ENCODE measurements at regions not wholly inside any gene's neighbourhood (a gene's known extent, or its start where the extent isn't known, plus 50 kb on each side); places are given as distances from the start of the nearest gene placed in this dataset.

DNA sequence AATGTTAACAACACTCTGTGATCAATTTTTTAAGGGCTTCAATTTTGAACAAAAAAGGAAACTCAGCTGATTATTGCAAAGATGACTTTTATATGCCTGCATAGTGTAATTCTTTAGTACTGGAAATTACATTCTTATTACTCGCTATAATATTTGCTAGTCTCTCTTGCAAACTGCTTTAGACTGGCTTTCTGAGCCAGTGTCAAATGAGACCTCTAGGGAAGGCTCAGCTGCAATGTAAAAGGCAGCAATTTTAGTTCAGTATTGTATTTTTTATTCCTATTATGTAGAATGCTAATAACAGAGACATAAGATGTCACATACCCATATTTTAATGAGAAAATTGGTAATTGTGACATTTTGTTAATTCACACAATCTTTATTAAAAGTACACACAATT, 338.1 kb upstream of the LYPLAL1 start:
- no peak for DNase-seq

- DNase-seq = no peak
Observed at GRCh38 chr1:218836264-218836663, 337.4 kb upstream of the LYPLAL1 start.

- DNase-seq = no peak
Observed at GRCh38 chr1:218837051-218837450, 336.6 kb upstream of the LYPLAL1 start.

DNA sequence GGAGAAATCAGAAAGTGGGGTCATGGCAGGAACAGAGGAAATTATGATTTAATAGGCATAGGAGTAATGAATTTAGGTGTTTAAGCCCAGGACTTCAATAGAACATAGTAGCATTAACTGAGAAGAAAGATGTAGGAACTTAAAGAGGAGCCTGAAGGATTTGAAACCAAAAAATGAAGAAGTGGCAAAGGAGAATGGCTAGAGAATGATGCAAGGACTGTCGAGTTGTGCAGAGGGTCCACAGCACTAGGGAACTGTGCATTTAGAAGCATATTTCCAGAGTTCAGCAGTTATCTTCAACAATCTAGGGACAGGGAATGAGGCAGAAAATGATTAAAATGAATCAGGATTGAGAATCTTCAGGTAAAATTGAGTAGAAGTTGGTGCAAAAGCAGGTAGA, 328.1 kb upstream of the LYPLAL1 start:
- DNase-seq = no peak

DNA sequence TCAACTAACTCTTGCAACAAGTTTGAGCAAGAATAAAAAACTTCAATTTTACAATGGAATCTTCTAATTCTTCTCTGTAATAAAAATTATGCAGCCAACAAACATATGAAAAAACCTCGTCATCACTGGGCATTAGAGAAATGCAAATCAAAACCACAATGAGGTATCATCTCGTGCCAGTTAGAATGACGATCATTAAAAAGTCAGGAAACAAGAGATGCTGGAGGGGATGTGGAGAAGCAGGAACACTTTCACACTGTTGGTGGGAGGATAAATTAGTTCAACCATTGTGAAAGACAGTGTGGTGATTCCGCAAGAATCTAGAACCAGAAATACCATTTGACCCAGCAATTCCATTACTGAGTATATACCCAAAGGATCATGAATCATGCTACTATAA, 327.5 kb upstream of the LYPLAL1 start:
- DNase-seq = no peak

DNA sequence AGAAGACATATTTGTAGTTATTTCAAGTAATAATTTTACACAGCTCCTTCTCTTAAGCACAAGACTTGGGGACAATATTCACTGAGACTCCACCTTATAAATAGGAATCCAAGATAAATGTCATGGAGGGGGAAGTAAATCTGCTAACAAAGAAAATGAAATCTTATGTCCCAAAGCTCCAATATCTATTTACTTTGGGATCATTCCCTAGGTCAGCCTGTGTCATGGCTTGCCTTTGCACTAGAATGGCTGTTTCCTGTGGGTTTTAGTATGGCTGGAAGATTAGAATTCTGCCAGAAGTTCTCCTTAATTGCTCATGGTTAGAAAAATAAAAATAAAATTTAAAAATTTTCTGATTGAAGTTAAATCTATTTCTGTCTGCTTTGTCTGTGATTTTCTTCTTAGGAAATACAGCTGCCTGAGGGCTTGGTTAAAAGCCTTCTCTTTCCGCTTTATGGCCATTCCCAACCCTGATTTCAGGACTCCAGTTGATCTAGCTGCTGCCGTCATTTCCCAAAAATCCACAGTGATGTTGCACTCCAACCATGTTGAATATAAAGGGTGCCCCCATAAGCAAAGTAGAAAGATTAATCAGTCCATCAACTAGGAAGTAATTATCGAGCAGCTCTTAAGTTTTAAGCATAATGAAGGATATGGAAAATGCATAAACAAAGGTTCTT, 326.4 kb upstream of the LYPLAL1 start:
- no peak for DNase-seq

DNA sequence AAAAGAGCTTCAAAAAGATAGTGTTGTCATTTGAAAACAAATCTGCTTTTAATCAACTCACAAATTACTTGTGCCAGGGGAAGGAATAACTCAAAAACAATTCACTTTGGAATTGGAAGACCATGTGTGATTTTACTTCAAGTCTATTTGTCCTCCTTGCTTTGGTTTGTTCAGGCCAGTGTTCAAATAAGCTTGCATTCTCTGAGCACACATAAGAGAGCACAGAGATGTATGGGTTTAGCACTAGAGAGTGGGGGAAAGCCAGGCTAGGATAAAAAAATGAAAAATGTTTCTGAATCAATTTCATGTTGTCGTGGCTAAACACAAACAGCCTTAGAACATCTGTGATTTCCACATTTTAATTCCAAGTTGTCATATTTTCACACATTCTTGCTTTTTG, 325.7 kb upstream of the LYPLAL1 start:
- DNase-seq = no peak

GRCh38 chr1:218850367-218850766, 323.3 kb upstream of the LYPLAL1 start:
- DNase-seq = no peak

DNA sequence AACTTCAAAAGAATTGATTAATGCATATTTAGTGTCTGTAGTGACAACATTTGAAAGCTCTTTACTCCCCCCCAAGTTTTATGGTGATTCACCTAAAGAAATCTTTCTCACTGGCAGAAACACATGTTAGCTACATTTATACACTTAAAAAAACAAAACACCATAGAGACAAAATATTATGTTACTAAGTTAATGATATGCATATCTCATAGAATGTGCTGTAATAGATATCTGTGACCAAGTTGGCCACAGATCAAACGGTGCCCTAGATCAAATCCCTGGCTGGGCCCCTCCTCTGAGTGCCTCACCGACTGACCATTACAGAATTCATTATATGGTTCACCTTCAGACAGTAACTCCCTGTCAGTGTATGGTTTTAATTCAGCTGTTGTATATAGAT, 322.1 kb upstream of the LYPLAL1 start:
- no peak for DNase-seq

DNA sequence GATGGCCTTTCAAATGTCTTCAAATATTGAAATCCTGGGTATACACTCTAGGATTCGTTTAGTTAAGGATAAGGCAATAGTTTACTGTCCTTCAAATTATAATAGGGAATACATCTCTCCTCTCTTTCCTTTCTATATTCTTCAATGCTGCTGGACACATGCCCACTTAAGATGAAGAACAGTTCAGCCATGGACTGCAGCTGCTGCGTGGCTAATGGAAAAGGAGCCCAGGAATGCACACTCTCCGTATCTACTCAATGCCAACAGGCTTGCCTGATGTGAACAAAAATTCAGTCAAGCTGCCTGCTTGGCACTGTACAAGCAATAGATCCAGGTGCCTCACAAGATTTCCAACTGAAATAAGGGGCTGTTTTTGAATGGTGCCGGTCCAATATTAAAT, 321.2 kb upstream of the LYPLAL1 start:
- DNase-seq = no peak

DNA sequence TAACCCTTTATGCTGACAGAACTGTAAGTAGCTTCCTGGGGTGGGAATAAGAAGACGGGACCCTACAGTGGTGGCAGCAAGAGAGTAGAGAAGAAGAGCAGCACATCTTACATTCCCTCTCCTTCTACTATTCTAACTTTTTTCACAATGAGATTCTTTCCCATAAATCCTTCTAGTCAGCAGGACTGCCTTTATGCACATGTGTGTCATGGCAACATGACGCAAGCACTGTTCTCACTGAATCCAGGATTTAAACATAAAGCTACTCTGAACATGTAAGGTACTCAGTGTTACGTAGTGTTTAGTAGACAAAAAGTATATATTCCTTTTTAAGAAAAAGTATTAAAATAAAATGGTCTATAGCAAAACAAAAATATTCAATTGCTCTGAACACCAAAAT, 309.7 kb upstream of the LYPLAL1 start:
- no peak for DNase-seq

- DNase-seq = no peak
Observed at GRCh38 chr1:218865591-218865990, 308.1 kb upstream of the LYPLAL1 start.

- DNase-seq = no peak
Observed at GRCh38 chr1:218866507-218866906, 307.2 kb upstream of the LYPLAL1 start.

- no peak for DNase-seq
Observed at GRCh38 chr1:218867066-218867465, 306.6 kb upstream of the LYPLAL1 start.

GRCh38 chr1:218867941-218868626, 305.6 kb upstream of the LYPLAL1 start:
- DNase-seq = no peak

- DNase-seq = no peak
Observed at GRCh38 chr1:218869276-218869675, 304.4 kb upstream of the LYPLAL1 start.

DNA sequence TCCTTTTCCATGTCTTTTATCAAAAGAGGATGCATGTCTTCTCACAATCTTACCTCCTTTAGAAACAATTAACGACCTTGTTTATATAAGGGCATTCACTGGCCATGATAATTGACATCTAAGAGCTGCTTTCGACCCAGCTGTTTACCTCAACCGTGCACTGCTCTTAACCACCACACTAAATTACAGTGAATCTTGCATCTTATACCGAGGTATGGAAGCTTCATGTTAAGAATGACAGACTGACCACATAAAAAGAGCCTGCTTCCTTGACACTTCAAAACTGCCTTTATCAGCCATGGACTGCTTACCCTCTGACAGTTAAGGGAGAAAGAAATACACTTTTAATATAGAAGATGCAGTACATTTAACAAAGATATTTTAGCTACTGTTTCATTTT, 301.7 kb upstream of the LYPLAL1 start:
- DNase-seq = no peak

GRCh38 chr1:218872928-218873327, 300.8 kb upstream of the LYPLAL1 start:
- no peak for DNase-seq

DNA sequence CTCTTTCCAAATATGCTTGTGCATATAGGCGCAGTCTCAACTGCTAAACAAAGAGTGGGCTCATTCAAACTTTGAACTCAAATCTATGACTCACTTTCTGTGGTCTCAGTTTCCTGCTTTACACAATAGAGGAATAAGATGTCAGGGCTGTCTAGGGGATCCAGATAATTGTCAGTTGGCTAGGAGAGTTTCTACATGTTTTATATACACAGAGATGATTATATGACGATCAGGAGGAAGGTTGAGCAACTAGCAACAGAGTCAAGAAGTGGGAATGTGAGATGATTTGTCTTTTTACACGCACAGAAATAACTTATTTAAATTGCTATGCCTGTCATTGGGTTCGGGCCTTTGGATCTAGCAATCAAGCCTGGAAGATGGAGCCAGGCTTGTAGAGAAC, 299.4 kb upstream of the LYPLAL1 start:
- DNase-seq = no peak

GRCh38 chr1:218874801-218875400, 298.8 kb upstream of the LYPLAL1 start:
- DNase-seq = no peak

DNA sequence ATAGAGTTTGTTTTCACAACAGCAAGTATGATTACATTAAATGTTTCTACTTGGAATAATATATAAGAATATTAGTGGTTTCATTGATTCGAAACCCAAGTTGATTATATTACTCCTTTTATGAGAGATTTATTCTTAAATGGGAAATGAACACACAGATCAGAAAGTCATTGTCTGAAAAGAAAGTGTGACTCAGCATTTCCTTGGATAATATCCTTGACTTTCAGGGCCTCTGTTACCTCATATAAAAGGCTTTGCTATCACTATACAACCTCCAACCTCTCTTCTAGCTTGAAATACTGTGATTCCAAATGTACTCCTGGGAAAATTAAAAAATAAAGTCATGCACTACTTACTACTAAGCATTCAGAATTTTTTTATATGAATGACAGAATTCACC, 295.3 kb upstream of the LYPLAL1 start:
- DNase-seq = no peak

DNA sequence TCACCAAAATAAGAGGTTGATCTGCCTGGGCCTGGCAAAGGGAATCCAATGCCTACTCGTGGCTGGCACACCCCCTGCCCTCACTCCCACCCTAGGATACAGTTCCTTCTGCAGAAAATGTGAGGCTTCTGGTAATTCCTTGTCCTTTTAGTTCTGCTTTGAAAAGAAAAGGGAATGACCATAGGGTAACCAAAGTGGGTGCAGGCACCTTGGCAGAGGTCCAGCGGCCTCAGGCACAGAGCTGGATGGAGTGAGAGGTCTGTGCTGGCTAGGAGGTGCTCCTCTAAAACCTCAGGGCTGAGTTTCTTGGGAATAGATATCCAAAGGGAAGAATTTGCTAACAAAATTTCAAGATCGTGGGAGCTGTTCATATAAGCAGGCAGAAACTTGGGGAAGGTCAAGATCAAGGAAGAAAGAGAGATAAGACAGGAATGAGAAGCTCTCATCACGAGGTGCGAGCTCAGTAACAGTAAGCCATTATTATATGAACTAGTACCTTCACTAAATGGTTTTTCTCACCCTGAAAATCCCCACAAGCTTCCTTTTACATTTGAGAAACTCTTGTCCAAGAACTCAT, 293.1 kb upstream of the LYPLAL1 start:
- no peak for DNase-seq

DNA sequence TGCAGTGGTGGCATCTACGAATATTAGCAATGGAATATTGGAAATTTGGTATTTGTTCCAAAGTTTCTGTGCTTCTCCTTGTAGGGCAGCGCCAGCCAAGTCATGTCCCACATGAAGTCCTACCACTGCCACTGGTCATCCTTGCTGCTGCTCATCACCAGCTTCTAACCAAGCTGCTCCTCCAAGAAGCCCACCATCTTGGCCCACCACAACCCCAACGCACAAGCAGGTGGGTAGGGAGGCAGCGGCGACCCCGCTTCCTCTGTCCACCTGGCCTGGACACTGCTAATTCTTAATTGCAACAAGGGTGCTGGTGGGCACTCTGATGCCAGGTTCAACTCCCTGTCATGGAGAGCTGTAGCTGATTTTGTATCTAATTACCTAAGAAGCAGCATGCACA, 291.2 kb upstream of the LYPLAL1 start:
- DNase-seq = no peak

All from NCI-H1417 treated with DMSO at 0.1 percent for 48 hours (cell line).